ENCODE measurements at regions not wholly inside any gene's neighbourhood (a gene's known extent, or its start where the extent isn't known, plus 50 kb on each side); places are given as distances from the start of the nearest gene placed in this dataset.
"Not testable (repeated sequence)": the region's sequence is repeated elsewhere in the genome, so short reads cannot be mapped to it uniquely, and the experiment has no call there.

GRCh38 chr7:148505645-148506375, 84.8 kb upstream of the C7orf33 start:
- H3K27me3 ChIP-seq (ENCODE audit: control insufficient read depth in 1 of 2, insufficient read depth in 2 of 2, low read length in 1 of 2): no peaks in the 10 kb centered on the region
- 61 to 63% methylated on average over 7 of the region's 7 CpGs for WGBS, 2 donors
- DNase-seq: no peak
- H3K27ac ChIP-seq (ENCODE audit: low read depth in 1 of 2, low read length in 2 of 2): no peak overlapping the region
- no peaks in the 10 kb centered on the region for H3K9me3 ChIP-seq (ENCODE audit: control insufficient read depth, low read length)
- H3K4me3 ChIP-seq (ENCODE audit: low read length in 2 of 2): no peak overlapping the region
- intact Hi-C loops (cut with DNase I): loop anchor here in 1 of 2 donors (2.0 kb wide), 1 partner anchor 461 kb away; no protein-coding TSS in a partner anchor
- H3K36me3 ChIP-seq (ENCODE audit: control insufficient read depth in 1 of 2, insufficient read depth in 2 of 2, low read length in 1 of 2): no peaks in the 10 kb centered on the region
- no peak for ATAC-seq (ENCODE audit: low FRiP score)
- H3K4me1 ChIP-seq (ENCODE audit: control insufficient read depth in 1 of 2, insufficient read depth in 2 of 2, low read length in 2 of 2): no peaks in the 10 kb centered on the region

DNA sequence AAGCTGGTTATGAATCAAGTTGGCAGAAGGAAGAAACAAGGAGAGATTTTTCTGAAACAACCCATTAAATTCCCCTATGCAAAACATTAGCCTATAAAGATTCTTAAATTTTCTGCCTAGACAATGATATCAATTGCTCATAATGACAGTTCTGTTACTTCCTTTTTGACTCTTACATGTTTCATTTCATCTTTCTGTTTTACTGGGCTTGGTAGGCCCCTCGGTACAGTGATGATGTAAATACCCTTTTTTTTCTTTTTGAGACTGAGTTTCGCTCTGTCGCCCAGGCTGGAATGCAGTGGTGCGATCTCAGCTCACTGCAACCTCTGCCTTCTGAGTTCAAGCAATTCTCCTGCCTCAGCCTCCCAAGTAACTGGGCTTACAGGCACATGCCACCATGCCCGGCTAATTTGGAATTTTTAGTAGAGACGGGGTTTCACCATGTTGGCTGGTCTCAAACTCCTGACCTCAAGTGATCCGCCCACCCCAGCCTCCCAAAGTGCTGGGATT, 83.4 kb upstream of the C7orf33 start:
- H3K36me3 ChIP-seq (ENCODE audit: control insufficient read depth in 1 of 2, insufficient read depth in 2 of 2, low read length in 1 of 2); intact Hi-C loops (cut with DNase I); H3K4me3 ChIP-seq (ENCODE audit: low read length in 2 of 2); H3K27me3 ChIP-seq (ENCODE audit: control insufficient read depth in 1 of 2, insufficient read depth in 2 of 2, low read length in 1 of 2); DNase-seq; H3K27ac ChIP-seq (ENCODE audit: low read depth in 1 of 2, low read length in 2 of 2); H3K4me1 ChIP-seq (ENCODE audit: control insufficient read depth in 1 of 2, insufficient read depth in 2 of 2, low read length in 2 of 2); H3K9me3 ChIP-seq (ENCODE audit: control insufficient read depth, low read length); ATAC-seq (ENCODE audit: low FRiP score): not testable (repeated sequence)
- 88 to 92% methylated on average over 7 of the region's 7 CpGs for WGBS, 2 donors

DNA sequence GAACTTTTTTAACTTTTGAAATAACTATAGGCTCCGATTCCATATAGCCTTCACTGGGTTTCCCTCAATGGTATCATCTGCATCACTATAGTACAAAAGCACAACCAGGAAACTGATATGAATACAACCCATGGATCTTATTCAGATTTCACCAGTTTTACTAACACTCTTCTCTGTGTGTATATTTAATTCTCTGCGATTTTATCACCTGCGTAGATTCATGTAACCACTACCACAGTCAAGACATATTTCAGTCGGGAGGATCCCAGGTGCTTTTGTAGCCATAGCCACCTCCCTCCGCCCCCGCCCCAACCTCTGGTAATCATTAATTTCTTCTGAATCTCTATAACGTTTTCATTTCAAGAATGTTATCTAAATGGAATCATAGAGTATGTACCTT, 82.8 kb upstream of the C7orf33 start:
- no peaks in the 10 kb centered on the region for H3K4me1 ChIP-seq (ENCODE audit: control insufficient read depth in 1 of 2, insufficient read depth in 2 of 2, low read length in 2 of 2)
- no peaks in the 10 kb centered on the region for H3K9me3 ChIP-seq (ENCODE audit: control insufficient read depth, low read length)
- H3K4me3 ChIP-seq (ENCODE audit: low read length in 2 of 2): no peak overlapping the region
- ATAC-seq (ENCODE audit: low FRiP score): no peak
- no peak for DNase-seq
- H3K27ac ChIP-seq (ENCODE audit: low read depth in 1 of 2, low read length in 2 of 2): no peak overlapping the region
- WGBS, 2 donors: 89 to 91% methylated on average over 7 of the region's 7 CpGs
- no peaks in the 10 kb centered on the region for H3K27me3 ChIP-seq (ENCODE audit: control insufficient read depth in 1 of 2, insufficient read depth in 2 of 2, low read length in 1 of 2)
- intact Hi-C loops (cut with DNase I): no loop called here
- no peaks in the 10 kb centered on the region for H3K36me3 ChIP-seq (ENCODE audit: control insufficient read depth in 1 of 2, insufficient read depth in 2 of 2, low read length in 1 of 2)

DNA sequence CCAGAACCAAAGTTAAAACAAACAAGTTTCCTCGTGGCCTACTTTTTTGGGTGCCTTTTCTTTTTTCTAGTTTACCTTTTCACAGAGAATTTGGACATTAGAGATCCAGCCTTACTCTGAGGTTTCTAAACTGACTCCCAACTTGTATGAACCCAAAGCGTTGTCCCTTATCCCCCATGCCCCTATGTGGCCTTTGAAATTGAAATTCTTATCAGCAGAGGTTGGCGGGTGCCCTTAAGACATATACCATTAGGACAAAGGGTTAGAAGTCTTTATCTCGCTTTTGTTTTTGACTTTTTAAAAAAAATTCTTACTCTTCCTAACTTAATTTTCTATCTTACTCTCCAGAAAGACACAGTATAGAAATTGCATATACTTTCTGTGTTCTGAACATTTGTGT, 76.3 kb upstream of the C7orf33 start:
- Histone ChIP-seq H3K9me3 (ENCODE audit: control insufficient read depth, low read length) (no peaks in the 10 kb centered on the region), H3K36me3 (ENCODE audit: control insufficient read depth in 1 of 2, insufficient read depth in 2 of 2, low read length in 1 of 2) (no peaks in the 10 kb centered on the region), H3K4me1 (ENCODE audit: control insufficient read depth in 1 of 2, insufficient read depth in 2 of 2, low read length in 2 of 2) (no peaks in the 10 kb centered on the region), H3K27ac (ENCODE audit: low read depth in 1 of 2, low read length in 2 of 2) (no peak overlapping the region), H3K4me3 (ENCODE audit: low read length in 2 of 2) (no peak overlapping the region), H3K27me3 (ENCODE audit: control insufficient read depth in 1 of 2, insufficient read depth in 2 of 2, low read length in 1 of 2) (no peaks in the 10 kb centered on the region)
- ATAC-seq (ENCODE audit: low FRiP score) (no peak), DNase-seq (no peak)
- WGBS, 2 donors: 79 to 83% methylated on average over 4 of the region's 4 CpGs
- intact Hi-C loops (cut with DNase I): no loop called here

DNA sequence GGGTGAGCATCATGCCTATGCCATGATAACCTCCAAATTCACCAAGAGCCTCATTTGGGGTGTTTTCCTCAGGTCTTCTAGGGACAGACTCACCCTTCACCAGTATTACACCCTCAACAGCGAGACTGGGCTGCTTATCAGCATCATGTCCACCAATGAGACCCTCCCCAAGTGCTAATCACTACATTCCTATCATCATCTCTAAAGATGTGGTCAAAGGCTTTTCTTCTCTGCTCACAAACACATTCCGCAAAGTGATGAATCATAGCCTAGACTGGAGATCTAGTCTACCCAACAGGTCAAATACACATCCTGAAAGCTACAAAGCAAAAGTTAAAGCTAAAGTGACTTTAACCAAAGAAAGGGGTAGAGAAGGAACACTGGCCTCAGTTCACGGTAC, 75.3 kb upstream of the C7orf33 start:
- intact Hi-C loops (cut with DNase I): no loop called here
- ATAC-seq (ENCODE audit: low FRiP score) (no peak), DNase-seq (no peak)
- H3K36me3 ChIP-seq (ENCODE audit: control insufficient read depth in 1 of 2, insufficient read depth in 2 of 2, low read length in 1 of 2): no peaks in the 10 kb centered on the region
- H3K27me3 ChIP-seq (ENCODE audit: control insufficient read depth in 1 of 2, insufficient read depth in 2 of 2, low read length in 1 of 2): no peaks in the 10 kb centered on the region
- H3K9me3 ChIP-seq (ENCODE audit: control insufficient read depth, low read length): no peaks in the 10 kb centered on the region
- WGBS, 2 donors: 92 to 93% methylated on average over 3 of the region's 3 CpGs
- no peaks in the 10 kb centered on the region for H3K4me1 ChIP-seq (ENCODE audit: control insufficient read depth in 1 of 2, insufficient read depth in 2 of 2, low read length in 2 of 2)
- no peak overlapping the region for H3K27ac ChIP-seq (ENCODE audit: low read depth in 1 of 2, low read length in 2 of 2)
- H3K4me3 ChIP-seq (ENCODE audit: low read length in 2 of 2): no peak overlapping the region

- ATAC-seq (ENCODE audit: low FRiP score) (no peak), DNase-seq (no peak)
- Histone ChIP-seq H3K36me3 (ENCODE audit: control insufficient read depth in 1 of 2, insufficient read depth in 2 of 2, low read length in 1 of 2) (no peaks in the 10 kb centered on the region), H3K4me1 (ENCODE audit: control insufficient read depth in 1 of 2, insufficient read depth in 2 of 2, low read length in 2 of 2) (no peaks in the 10 kb centered on the region), H3K27me3 (ENCODE audit: control insufficient read depth in 1 of 2, insufficient read depth in 2 of 2, low read length in 1 of 2) (no peaks in the 10 kb centered on the region), H3K4me3 (ENCODE audit: low read length in 2 of 2) (no peak overlapping the region), H3K9me3 (ENCODE audit: control insufficient read depth, low read length) (no peaks in the 10 kb centered on the region), H3K27ac (ENCODE audit: low read depth in 1 of 2, low read length in 2 of 2) (no peak overlapping the region)
- WGBS, 2 donors: 62 to 65% methylated on average over 6 of the region's 6 CpGs
- intact Hi-C loops (cut with DNase I): no loop called here
Measured at GRCh38 chr7:148515728-148516695, 74.6 kb upstream of the C7orf33 start.

- H3K4me1 ChIP-seq (ENCODE audit: control insufficient read depth in 1 of 2, insufficient read depth in 2 of 2, low read length in 2 of 2); H3K9me3 ChIP-seq (ENCODE audit: control insufficient read depth, low read length); ATAC-seq (ENCODE audit: low FRiP score); H3K36me3 ChIP-seq (ENCODE audit: control insufficient read depth in 1 of 2, insufficient read depth in 2 of 2, low read length in 1 of 2); intact Hi-C loops (cut with DNase I); DNase-seq; H3K27me3 ChIP-seq (ENCODE audit: control insufficient read depth in 1 of 2, insufficient read depth in 2 of 2, low read length in 1 of 2); H3K27ac ChIP-seq (ENCODE audit: low read depth in 1 of 2, low read length in 2 of 2); H3K4me3 ChIP-seq (ENCODE audit: low read length in 2 of 2): not testable (repeated sequence)
- 80% methylated on average over 4 of the region's 4 CpGs for WGBS, 2 donors
Measured at GRCh38 chr7:148519386-148519785, 71.2 kb upstream of the C7orf33 start.

- Histone ChIP-seq H3K4me3 (ENCODE audit: low read length in 2 of 2) (no peak overlapping the region), H3K36me3 (ENCODE audit: control insufficient read depth in 1 of 2, insufficient read depth in 2 of 2, low read length in 1 of 2) (no peaks in the 10 kb centered on the region), H3K4me1 (ENCODE audit: control insufficient read depth in 1 of 2, insufficient read depth in 2 of 2, low read length in 2 of 2) (no peaks in the 10 kb centered on the region), H3K27me3 (ENCODE audit: control insufficient read depth in 1 of 2, insufficient read depth in 2 of 2, low read length in 1 of 2) (no peaks in the 10 kb centered on the region), H3K27ac (ENCODE audit: low read depth in 1 of 2, low read length in 2 of 2) (no peak overlapping the region), H3K9me3 (ENCODE audit: control insufficient read depth, low read length) (no peaks in the 10 kb centered on the region)
- no peak for DNase-seq
- no peak for ATAC-seq (ENCODE audit: low FRiP score)
- intact Hi-C loops (cut with DNase I): no loop called here
- WGBS, 2 donors: 77 to 79% methylated on average over 7 of the region's 7 CpGs
Measured at GRCh38 chr7:148521271-148521670, 69.3 kb upstream of the C7orf33 start.

Data from aorta (tissue), 5 donors.